KMS-11 (cell line): ENCODE measurements at regions not wholly inside any gene's neighbourhood (a gene's known extent, or its start where the extent isn't known, plus 50 kb on each side); places are given as distances from the start of the nearest gene placed in this dataset.

Experiments used
- H2AFZ ChIP-seq: fragments of 200-600 bp; sonication (generic); 2 replicates; pipeline ENCODE4 v1.6.1; 2016; ENCODE audit warnings: antibody characterized with exemption, mixed run types, low read depth
- H3K27ac ChIP-seq: fragments of 200-600 bp; sonication (generic); 2 replicates; pipeline ENCODE4 v1.6.1; 2016; ENCODE audit warnings: mild to moderate bottlenecking, mixed run types
- H3K27me3 ChIP-seq: fragments of 200-600 bp; sonication (generic); 2 replicates; pipeline ENCODE4 v1.6.1; 2017; ENCODE audit warnings: mild to moderate bottlenecking, low read depth, mixed run types, moderate library complexity; ENCODE audit not compliant: insufficient read depth
- H3K36me3 ChIP-seq: fragments of 200-600 bp; sonication (generic); 2 replicates; pipeline ENCODE4 v1.6.1; 2017; ENCODE audit warnings: mild to moderate bottlenecking, mixed run types; ENCODE audit not compliant: insufficient read depth
- H3K4me1 ChIP-seq: fragments of 200-600 bp; sonication (generic); 2 replicates; pipeline ENCODE4 v1.6.1; 2016; ENCODE audit warnings: mild to moderate bottlenecking, low read depth, mixed run types; ENCODE audit not compliant: poor library complexity, severe bottlenecking
- H3K4me2 ChIP-seq: fragments of 200-600 bp; sonication (generic); 2 replicates; pipeline ENCODE4 v1.7.0; 2016; ENCODE audit warnings: mild to moderate bottlenecking, mixed run types
- H3K4me3 ChIP-seq: fragments of 200-600 bp; sonication (generic); IDR thresholded peaks from 2 replicates; pipeline ENCODE4 v1.6.1; 2017; ENCODE audit warnings: low read depth, low read length, mixed read lengths; ENCODE audit not compliant: insufficient read depth
- H3K79me2 ChIP-seq: fragments of 200-600 bp; sonication (generic); 2 replicates; pipeline ENCODE4 v1.6.1; 2016; ENCODE audit warnings: low read depth, mixed run types; ENCODE audit not compliant: insufficient read depth
- H3K9ac ChIP-seq: fragments of 200-600 bp; sonication (generic); 2 replicates; pipeline ENCODE4 v1.6.1; 2016; ENCODE audit warnings: mild to moderate bottlenecking, mixed run types
- H4K20me1 ChIP-seq: fragments of 200-600 bp; sonication (generic); 2 replicates; pipeline ENCODE4 v1.6.1; 2016; ENCODE audit warnings: mild to moderate bottlenecking, mixed run types; ENCODE audit not compliant: insufficient read depth
- CTCF ChIP-seq: fragments of 200-600 bp; sonication (generic); conservative IDR thresholded peaks from 2 replicates; pipeline ENCODE4 v1.6.1; 2017; ENCODE audit warnings: low read depth, mild to moderate bottlenecking, antibody characterized with exemption, low read length, moderate library complexity, mixed read lengths

- H3K4me2 ChIP-seq = no peak overlapping the region
- no peaks in the 10 kb centered on the region for H3K36me3 ChIP-seq
- H2AFZ ChIP-seq = no peak overlapping the region
- no peak overlapping the region for H3K27ac ChIP-seq
- no peaks in the 10 kb centered on the region for H4K20me1 ChIP-seq
- H3K79me2 ChIP-seq = no peaks in the 10 kb centered on the region
- no peak for TF ChIP-seq CTCF
- H3K4me3 ChIP-seq = no peak overlapping the region
- H3K9ac ChIP-seq = no peak overlapping the region
- no peaks in the 10 kb centered on the region for H3K4me1 ChIP-seq
- H3K27me3 ChIP-seq = no peaks in the 10 kb centered on the region
These were observed 594.1 kb upstream of the PTPRD start for GRCh38 chr9:11206925-11207324.

DNA sequence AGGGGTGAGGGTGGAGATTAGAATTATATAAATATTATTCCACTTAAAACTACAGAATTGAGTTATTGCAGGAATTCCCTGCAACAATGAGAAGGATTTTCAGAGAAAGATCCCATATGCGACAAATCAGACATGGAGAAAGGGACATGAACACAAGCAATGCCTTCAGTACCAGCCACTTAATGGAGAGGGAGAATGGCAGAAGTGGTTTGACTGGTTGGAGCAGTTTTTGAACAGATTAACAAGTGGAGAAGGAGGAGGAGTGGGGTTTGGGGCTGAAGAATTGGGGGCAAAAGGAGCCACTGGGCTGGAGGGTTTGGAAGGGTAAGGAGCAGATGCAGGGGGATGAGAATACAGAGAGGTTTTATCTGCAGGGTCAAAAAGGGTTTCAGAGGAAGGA lies 620.9 kb upstream of the PTPRD start:
- no peak overlapping the region for H3K4me3 ChIP-seq
- no peak overlapping the region for H3K27ac ChIP-seq
- H3K27me3 ChIP-seq = no peaks in the 10 kb centered on the region
- no peak overlapping the region for H3K4me2 ChIP-seq
- H3K36me3 ChIP-seq = no peaks in the 10 kb centered on the region
- H2AFZ ChIP-seq = no peak overlapping the region
- no peaks in the 10 kb centered on the region for H3K4me1 ChIP-seq
- no peaks in the 10 kb centered on the region for H4K20me1 ChIP-seq
- no peak for TF ChIP-seq CTCF
- H3K9ac ChIP-seq = no peak overlapping the region
- H3K79me2 ChIP-seq = no peaks in the 10 kb centered on the region

- no peak overlapping the region for H3K27ac ChIP-seq
- no peaks in the 10 kb centered on the region for H3K79me2 ChIP-seq
- H2AFZ ChIP-seq = no peak overlapping the region
- H3K4me2 ChIP-seq = no peak overlapping the region
- no peak for TF ChIP-seq CTCF
- no peak overlapping the region for H3K9ac ChIP-seq
- H4K20me1 ChIP-seq = no peaks in the 10 kb centered on the region
- no peaks in the 10 kb centered on the region for H3K4me1 ChIP-seq
- H3K4me3 ChIP-seq = no peak overlapping the region
- no peaks in the 10 kb centered on the region for H3K27me3 ChIP-seq
- H3K36me3 ChIP-seq = no peaks in the 10 kb centered on the region
These were observed 622.3 kb upstream of the PTPRD start for GRCh38 chr9:11235061-11235460.

DNA sequence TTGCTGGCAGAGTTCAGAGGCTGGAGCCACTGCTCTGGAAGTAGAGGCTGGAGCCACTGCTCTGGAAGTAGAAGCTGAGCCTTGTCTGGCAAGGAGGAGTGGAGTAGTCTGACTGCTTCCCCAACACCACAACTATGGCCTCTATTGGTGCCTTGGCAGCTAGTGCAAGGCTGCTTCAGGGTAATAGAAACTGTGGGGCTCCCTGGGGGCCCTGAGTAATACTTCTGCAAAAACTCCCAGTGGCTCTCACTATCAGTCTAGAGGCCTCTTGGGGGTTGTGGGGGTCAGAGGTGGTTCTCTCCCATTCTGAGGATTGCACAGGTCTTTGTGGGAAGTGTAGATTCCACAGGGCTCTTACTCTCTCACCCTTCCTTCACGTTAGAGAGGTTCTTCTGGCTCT lies 629.0 kb upstream of the PTPRD start:
- no peaks in the 10 kb centered on the region for H3K4me1 ChIP-seq
- H3K4me3 ChIP-seq = no peak overlapping the region
- H4K20me1 ChIP-seq = no peaks in the 10 kb centered on the region
- no peak overlapping the region for H3K9ac ChIP-seq
- no peaks in the 10 kb centered on the region for H3K27me3 ChIP-seq
- no peaks in the 10 kb centered on the region for H3K79me2 ChIP-seq
- no peak for TF ChIP-seq CTCF
- no peak overlapping the region for H3K4me2 ChIP-seq
- no peak overlapping the region for H2AFZ ChIP-seq
- no peak overlapping the region for H3K27ac ChIP-seq
- H3K36me3 ChIP-seq = no peaks in the 10 kb centered on the region

- no peak for TF ChIP-seq CTCF
- H3K4me3 ChIP-seq = no peak overlapping the region
- H3K36me3 ChIP-seq = no peaks in the 10 kb centered on the region
- H3K9ac ChIP-seq = no peak overlapping the region
- no peaks in the 10 kb centered on the region for H4K20me1 ChIP-seq
- H3K27ac ChIP-seq = no peak overlapping the region
- H3K27me3 ChIP-seq = no peaks in the 10 kb centered on the region
- H3K4me2 ChIP-seq = no peak overlapping the region
- H3K4me1 ChIP-seq = no peaks in the 10 kb centered on the region
- no peaks in the 10 kb centered on the region for H3K79me2 ChIP-seq
- no peak overlapping the region for H2AFZ ChIP-seq
These were observed 645.2 kb upstream of the PTPRD start for GRCh38 chr9:11257992-11258391.
